Activated CD8-positive, alpha-beta memory T cell treated with anti-CD3 and anti-CD28 coated beads, Interleukin-2, amount 10 ng/mL, durations not matched to agents 7 days and 5 days (primary cell): ENCODE measurements at regions not wholly inside any gene's neighbourhood (a gene's known extent, or its start where the extent isn't known, plus 50 kb on each side); places are given as distances from the start of the nearest gene placed in this dataset.
"Not testable (repeated sequence)": the region's sequence is repeated elsewhere in the genome, so short reads cannot be mapped to it uniquely, and the experiment has no call there.

ENCODE experiments used
- ATAC-seq: fragments of 150-1000 bp; cut with Tn5 transposase; one replicate; pipeline ENCODE4 v1.10.0; 2021; ENCODE audit warnings: moderate library complexity
- CTCF ChIA-PET: fragments of 350-600 bp; sonication (Branson Sonifier 250); formaldehyde crosslinking; loops from one replicate; lab custom pipeline; 2021; ENCODE audit warnings: antibody characterized with exemption; lab: Charles Lee
- DNase-seq: peaks from one replicate; pipeline ENCODE4 v3.0.0-alpha.2; 2020
- H3K27ac Mint-ChIP-seq: one replicate; pipeline ENCODE4 v1.8.0; 2021; ENCODE audit warnings: mild to moderate bottlenecking, mixed read lengths
- H3K27me3 Mint-ChIP-seq: one replicate; pipeline ENCODE4 v1.8.0; 2021; ENCODE audit warnings: mixed read lengths
- H3K36me3 Mint-ChIP-seq: one replicate; pipeline ENCODE4 v1.8.0; 2021; ENCODE audit warnings: mild to moderate bottlenecking, mixed read lengths
- H3K4me1 Mint-ChIP-seq: one replicate; pipeline ENCODE4 v1.8.0; 2021; ENCODE audit warnings: mixed read lengths
- H3K4me3 Mint-ChIP-seq: one replicate; pipeline ENCODE4 v1.8.0; 2021; ENCODE audit warnings: mild to moderate bottlenecking, moderate library complexity, mixed read lengths
- H3K9me3 Mint-ChIP-seq: one replicate; pipeline ENCODE4 v1.8.0; 2022; ENCODE audit warnings: low read depth, mixed read lengths

DNA sequence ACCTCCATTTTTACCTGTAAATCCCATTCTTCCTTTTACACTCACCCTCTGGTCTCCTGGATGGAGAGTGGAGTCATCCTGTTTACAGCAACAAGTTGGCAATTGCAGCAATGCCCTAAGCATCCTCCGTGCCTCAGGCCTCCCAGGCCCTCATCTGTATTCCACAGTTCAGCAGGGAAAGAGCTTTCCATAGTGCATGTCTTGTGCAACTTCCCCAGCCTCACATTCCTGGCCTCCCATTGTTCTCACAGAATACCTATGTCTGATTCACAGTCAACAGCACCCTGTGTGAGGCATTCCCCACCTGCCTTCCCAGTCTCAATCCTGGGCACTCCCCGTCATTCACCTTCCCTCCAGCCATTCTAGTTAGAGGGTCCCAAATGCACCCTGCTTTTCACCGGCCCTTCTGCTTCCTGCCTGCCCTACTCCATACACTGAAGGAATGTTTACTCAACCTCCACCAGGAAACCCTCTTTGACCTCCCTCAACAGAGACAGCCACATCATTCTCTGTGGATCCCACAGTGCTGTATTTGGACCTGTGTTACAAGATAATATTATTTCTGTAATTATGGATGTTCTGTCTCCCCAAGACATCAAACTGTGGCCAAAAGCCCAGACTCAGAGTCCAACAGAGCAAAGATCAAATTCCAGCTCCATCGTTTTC is 405.7 kb downstream of the BUD13 start:
- Mint-ChIP-seq H3K36me3 (no peaks in the 10 kb centered on the region), H3K27me3 (no peaks in the 10 kb centered on the region), H3K27ac (no peak overlapping the region), H3K9me3 (no peaks in the 10 kb centered on the region), H3K4me1 (no peaks in the 10 kb centered on the region), H3K4me3 (no peak overlapping the region)
- ATAC-seq, result no peak
- DNase-seq, result no peak
- CTCF ChIA-PET, result no interaction called here

DNA sequence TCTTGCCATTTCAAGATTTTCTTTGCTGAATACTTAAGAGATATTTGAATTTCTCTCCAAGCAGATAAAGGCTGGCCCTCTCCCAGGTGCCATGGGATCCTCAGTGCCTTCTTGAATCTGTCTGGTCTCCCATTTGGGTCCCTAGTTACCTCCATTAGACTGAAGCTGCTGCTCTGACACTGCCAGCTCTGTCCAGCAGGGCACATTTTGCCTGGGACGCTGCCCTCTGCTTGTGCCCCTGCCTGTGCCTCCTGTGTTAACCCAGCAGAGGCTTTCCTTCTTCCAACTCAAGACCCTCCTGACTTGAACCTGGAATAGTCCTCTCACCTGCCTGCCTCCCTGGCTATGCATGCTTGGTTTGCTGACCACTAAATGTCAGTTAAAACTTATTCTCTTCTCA is 406.3 kb downstream of the BUD13 start:
- ATAC-seq (no peak), DNase-seq (no peak)
- Mint-ChIP-seq H3K36me3 (no peaks in the 10 kb centered on the region), H3K4me3 (no peak overlapping the region), H3K9me3 (no peaks in the 10 kb centered on the region), H3K27me3 (no peaks in the 10 kb centered on the region), H3K27ac (no peak overlapping the region), H3K4me1 (no peaks in the 10 kb centered on the region)
- CTCF ChIA-PET, result no interaction called here

- H3K27me3 Mint-ChIP-seq, CTCF ChIA-PET, ATAC-seq, DNase-seq, H3K9me3 Mint-ChIP-seq, H3K4me3 Mint-ChIP-seq, H3K36me3 Mint-ChIP-seq, H3K27ac Mint-ChIP-seq, H3K4me1 Mint-ChIP-seq: not testable (repeated sequence)
Measured at GRCh38 chr11:116364925-116365324, 407.9 kb downstream of the BUD13 start.

DNA sequence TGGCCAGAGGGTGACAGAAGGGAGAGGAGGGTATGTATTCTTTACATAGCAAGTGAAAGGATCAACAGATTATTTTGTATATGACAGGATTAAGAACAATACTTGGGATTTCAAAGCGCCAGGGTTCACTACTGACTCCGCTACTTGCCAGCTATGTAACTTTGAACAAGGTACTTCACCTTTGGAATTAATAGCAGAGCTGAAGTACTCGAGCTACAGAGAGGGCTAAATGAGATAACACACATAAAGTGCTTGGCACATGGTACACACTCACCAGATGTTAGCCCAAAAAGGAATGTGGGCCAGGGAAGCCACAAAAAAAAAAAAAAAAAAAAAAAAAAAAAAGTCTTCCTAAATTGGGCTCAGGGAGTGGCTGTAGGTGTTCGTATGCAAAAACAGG is 408.4 kb downstream of the BUD13 start:
- DNase-seq (no peak), ATAC-seq (no peak)
- no peaks in the 10 kb centered on the region for H3K27me3 Mint-ChIP-seq
- CTCF ChIA-PET, result no interaction called here
- no peaks in the 10 kb centered on the region for H3K4me1 Mint-ChIP-seq
- no peaks in the 10 kb centered on the region for H3K36me3 Mint-ChIP-seq
- H3K4me3 Mint-ChIP-seq, result no peak overlapping the region
- no peak overlapping the region for H3K27ac Mint-ChIP-seq
- H3K9me3 Mint-ChIP-seq, result no peaks in the 10 kb centered on the region

DNA sequence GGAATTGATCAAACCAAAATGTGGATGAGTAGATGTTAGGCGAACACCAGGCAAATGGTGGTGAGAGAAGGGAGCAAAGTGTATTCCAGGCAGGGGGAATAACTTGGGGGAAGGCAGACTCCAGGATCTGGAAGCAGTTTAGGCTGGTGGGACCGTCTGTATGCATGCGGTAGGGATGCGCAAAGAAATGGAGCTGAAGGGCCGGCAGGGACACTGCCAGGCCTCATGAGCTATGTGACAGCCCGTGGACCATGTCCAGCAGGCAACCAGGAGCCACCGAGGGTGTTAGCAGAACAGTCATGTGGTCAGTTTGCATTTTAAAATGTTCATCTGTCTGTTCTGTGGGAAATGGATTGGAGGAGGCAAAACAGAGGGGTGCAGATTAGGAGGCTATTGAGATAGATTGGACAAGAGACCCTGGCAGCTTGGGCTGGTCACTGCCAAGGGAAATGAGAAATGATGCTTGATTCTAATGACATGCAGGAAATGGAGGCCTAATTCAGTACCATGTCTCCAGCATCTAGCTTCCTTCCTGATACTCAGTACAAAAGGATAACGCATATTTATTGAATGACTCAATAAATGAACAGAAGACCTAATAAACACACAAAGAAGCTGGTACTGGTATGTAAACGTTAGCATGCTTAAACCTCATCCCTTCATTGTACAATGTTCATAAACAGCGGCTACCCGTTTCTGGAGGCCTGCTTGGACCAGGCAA is 412.4 kb downstream of the BUD13 start:
- Mint-ChIP-seq H3K27ac (no peak overlapping the region), H3K4me3 (no peak overlapping the region), H3K27me3 (no peaks in the 10 kb centered on the region), H3K9me3 (no peaks in the 10 kb centered on the region), H3K4me1 (no peaks in the 10 kb centered on the region), H3K36me3 (no peaks in the 10 kb centered on the region)
- no peak for ATAC-seq
- CTCF ChIA-PET, result no interaction called here
- no peak for DNase-seq

- H3K4me3 Mint-ChIP-seq, result no peak overlapping the region
- ATAC-seq, result no peak
- H3K9me3 Mint-ChIP-seq, result no peaks in the 10 kb centered on the region
- no peaks in the 10 kb centered on the region for H3K4me1 Mint-ChIP-seq
- H3K27me3 Mint-ChIP-seq, result no peaks in the 10 kb centered on the region
- H3K27ac Mint-ChIP-seq, result no peak overlapping the region
- no peak for DNase-seq
- CTCF ChIA-PET, result no interaction called here
- H3K36me3 Mint-ChIP-seq, result no peaks in the 10 kb centered on the region
Measured at GRCh38 chr11:116357784-116358544, 414.8 kb downstream of the BUD13 start.

- Mint-ChIP-seq H3K9me3 (no peaks in the 10 kb centered on the region), H3K36me3 (no peaks in the 10 kb centered on the region), H3K27ac (no peak overlapping the region), H3K4me3 (no peak overlapping the region), H3K27me3 (no peaks in the 10 kb centered on the region), H3K4me1 (no peaks in the 10 kb centered on the region)
- CTCF ChIA-PET, result no interaction called here
- ATAC-seq (no peak), DNase-seq (no peak)
Measured at GRCh38 chr11:116356451-116356850, 416.3 kb downstream of the BUD13 start.

GRCh38 chr11:116355104-116355503 is 417.7 kb downstream of the BUD13 start:
- Mint-ChIP-seq H3K9me3 (no peaks in the 10 kb centered on the region), H3K27me3 (no peaks in the 10 kb centered on the region), H3K27ac (no peak overlapping the region), H3K36me3 (no peaks in the 10 kb centered on the region), H3K4me3 (no peak overlapping the region), H3K4me1 (no peaks in the 10 kb centered on the region)
- CTCF ChIA-PET, result no interaction called here
- DNase-seq (no peak), ATAC-seq (no peak)

GRCh38 chr11:116353589-116353988 is 419.2 kb downstream of the BUD13 start:
- no peak for DNase-seq
- no peak for ATAC-seq
- Mint-ChIP-seq H3K9me3 (no peaks in the 10 kb centered on the region), H3K4me1 (no peaks in the 10 kb centered on the region), H3K27me3 (no peaks in the 10 kb centered on the region), H3K4me3 (no peak overlapping the region), H3K27ac (no peak overlapping the region), H3K36me3 (no peaks in the 10 kb centered on the region)
- CTCF ChIA-PET, result no interaction called here

- peaks cover 2% of the 10 kb centered on the region for H3K9me3 Mint-ChIP-seq
Measured at GRCh38 chr11:116352881-116353280, 419.9 kb downstream of the BUD13 start.

GRCh38 chr11:116348226-116348625 is 424.6 kb downstream of the BUD13 start:
- no peak overlapping the region for H3K4me3 Mint-ChIP-seq
- no peaks in the 10 kb centered on the region for H3K27me3 Mint-ChIP-seq
- H3K9me3 Mint-ChIP-seq, result peaks cover 2% of the 10 kb centered on the region
- H3K36me3 Mint-ChIP-seq, result no peaks in the 10 kb centered on the region
- CTCF ChIA-PET, result no interaction called here
- no peak for ATAC-seq
- DNase-seq, result no peak
- H3K27ac Mint-ChIP-seq, result no peak overlapping the region
- peaks cover 2% of the 10 kb centered on the region for H3K4me1 Mint-ChIP-seq

More at GRCh38 chr11:116352881-116353280, 419.9 kb downstream of the BUD13 start:
- ATAC-seq (no peak), DNase-seq (no peak)
- Mint-ChIP-seq H3K27ac (no peak overlapping the region), H3K27me3 (no peaks in the 10 kb centered on the region), H3K36me3 (no peaks in the 10 kb centered on the region), H3K4me1 (peaks cover 2% of the 10 kb centered on the region), H3K4me3 (no peak overlapping the region)
- CTCF ChIA-PET, result no interaction called here

- no peaks in the 10 kb centered on the region for H3K27me3 Mint-ChIP-seq
- H3K4me3 Mint-ChIP-seq, result no peak overlapping the region
- CTCF ChIA-PET, result no interaction called here
- no peak for DNase-seq
- peaks cover 2% of the 10 kb centered on the region for H3K4me1 Mint-ChIP-seq
- H3K9me3 Mint-ChIP-seq, result peaks cover 2% of the 10 kb centered on the region
- ATAC-seq, result no peak
- H3K27ac Mint-ChIP-seq, result no peak overlapping the region
- H3K36me3 Mint-ChIP-seq, result no peaks in the 10 kb centered on the region
Measured at GRCh38 chr11:116345575-116345974, 427.2 kb downstream of the BUD13 start.

DNA sequence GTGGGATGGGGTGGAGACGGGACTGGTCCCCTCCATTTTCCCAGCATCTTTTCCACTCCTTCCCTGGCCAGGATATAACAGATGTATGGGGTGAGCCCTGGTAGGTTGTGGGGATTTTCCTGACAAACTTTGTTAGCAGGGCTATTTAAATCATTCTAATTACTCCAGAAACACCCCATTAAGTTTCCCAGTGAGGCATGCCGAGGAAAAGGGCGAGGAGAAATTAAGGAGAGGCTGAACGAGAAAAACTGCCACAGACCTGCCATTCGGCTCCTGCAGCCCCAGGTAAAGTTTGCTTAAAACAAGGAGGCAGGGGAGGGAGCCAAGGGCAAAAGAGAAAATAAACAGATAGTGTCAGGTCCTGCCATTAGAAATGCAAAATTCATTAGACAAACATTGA is 428.2 kb downstream of the BUD13 start:
- no peaks in the 10 kb centered on the region for H3K36me3 Mint-ChIP-seq
- no peak overlapping the region for H3K27ac Mint-ChIP-seq
- CTCF ChIA-PET, result no interaction called here
- H3K4me3 Mint-ChIP-seq, result no peak overlapping the region
- ATAC-seq (no peak), DNase-seq (no peak)
- H3K4me1 Mint-ChIP-seq, result peaks cover 2% of the 10 kb centered on the region
- H3K27me3 Mint-ChIP-seq, result no peaks in the 10 kb centered on the region
- H3K9me3 Mint-ChIP-seq, result peaks cover 2% of the 10 kb centered on the region

GRCh38 chr11:116343270-116343669 is 429.5 kb downstream of the BUD13 start:
- H3K4me1 Mint-ChIP-seq, result no peaks in the 10 kb centered on the region
- H3K9me3 Mint-ChIP-seq, result peaks cover 3% of the 10 kb centered on the region
- CTCF ChIA-PET, result no interaction called here
- DNase-seq (peak; percentile 30), ATAC-seq (no peak)
- no peak overlapping the region for H3K4me3 Mint-ChIP-seq
- H3K27ac Mint-ChIP-seq, result no peak overlapping the region
- no peaks in the 10 kb centered on the region for H3K36me3 Mint-ChIP-seq
- no peaks in the 10 kb centered on the region for H3K27me3 Mint-ChIP-seq
